Memory B cell (primary cell): ENCODE measurements at regions not wholly inside any gene's neighbourhood (a gene's known extent, or its start where the extent isn't known, plus 50 kb on each side); places are given as distances from the start of the nearest gene placed in this dataset.

Source experiments
- ATAC-seq: fragments of 150-1000 bp; cut with Tn5 transposase; 2 replicates; pipeline ENCODE4 v1.10.0; 2021; ENCODE audit warnings: low read depth, mild to moderate bottlenecking, moderate library complexity
- DNase-seq, 2 donors: peaks; one replicate each; pipeline ENCODE4 v3.0.0; 2022; ENCODE audit warnings: low spot score in 2 of 2
- H3K27ac Mint-ChIP-seq: one replicate; pipeline ENCODE4 v1.8.0; 2022; ENCODE audit warnings: mild to moderate bottlenecking, moderate library complexity, mixed read lengths
- H3K27me3 Mint-ChIP-seq: one replicate; pipeline ENCODE4 v1.8.0; 2022; ENCODE audit warnings: mixed read lengths
- H3K36me3 Mint-ChIP-seq: one replicate; pipeline ENCODE4 v1.8.0; 2022; ENCODE audit warnings: mild to moderate bottlenecking, mixed read lengths
- H3K4me1 Mint-ChIP-seq: one replicate; pipeline ENCODE4 v1.8.0; 2022; ENCODE audit warnings: mixed read lengths
- H3K4me3 Mint-ChIP-seq: one replicate; pipeline ENCODE4 v1.8.0; 2022; ENCODE audit warnings: mild to moderate bottlenecking, moderate library complexity, mixed read lengths
- H3K9me3 Mint-ChIP-seq: one replicate; pipeline ENCODE4 v1.8.0; 2022; ENCODE audit warnings: mixed read lengths

GRCh38 chr1:55700359-55701130 is 485.4 kb upstream of the USP24 start:
- DNase-seq (no peak), ATAC-seq (no peak)
- H3K36me3 Mint-ChIP-seq = no peaks in the 10 kb centered on the region
- no peak overlapping the region for H3K4me3 Mint-ChIP-seq
- H3K4me1 Mint-ChIP-seq = no peaks in the 10 kb centered on the region
- H3K27me3 Mint-ChIP-seq = peaks cover 1% of the 10 kb centered on the region
- H3K27ac Mint-ChIP-seq = no peak overlapping the region
- H3K9me3 Mint-ChIP-seq = no peaks in the 10 kb centered on the region

- ATAC-seq (no peak), DNase-seq (no peak)
- Mint-ChIP-seq H3K9me3 (no peaks in the 10 kb centered on the region), H3K4me1 (no peaks in the 10 kb centered on the region), H3K4me3 (no peak overlapping the region), H3K27ac (no peak overlapping the region), H3K27me3 (peaks cover 1% of the 10 kb centered on the region), H3K36me3 (no peaks in the 10 kb centered on the region)
Observed at GRCh38 chr1:55699228-55699627, 484.1 kb upstream of the USP24 start.

- Mint-ChIP-seq H3K36me3 (no peaks in the 10 kb centered on the region), H3K4me3 (no peak overlapping the region)
Observed at GRCh38 chr1:55697997-55698535, 482.9 kb upstream of the USP24 start.

GRCh38 chr1:55696891-55697290 is 481.7 kb upstream of the USP24 start:
- no peak overlapping the region for H3K27ac Mint-ChIP-seq
- peaks cover 3% of the 10 kb centered on the region for H3K27me3 Mint-ChIP-seq
- DNase-seq (no peak), ATAC-seq (no peak)
- H3K4me3 Mint-ChIP-seq = no peak overlapping the region
- H3K36me3 Mint-ChIP-seq = no peaks in the 10 kb centered on the region
- H3K9me3 Mint-ChIP-seq = no peaks in the 10 kb centered on the region
- no peaks in the 10 kb centered on the region for H3K4me1 Mint-ChIP-seq

More at GRCh38 chr1:55697997-55698535, 482.9 kb upstream of the USP24 start:
- no peak for ATAC-seq
- Mint-ChIP-seq H3K9me3 (no peaks in the 10 kb centered on the region), H3K27ac (no peak overlapping the region), H3K27me3 (peaks cover 3% of the 10 kb centered on the region), H3K4me1 (no peaks in the 10 kb centered on the region)
- no peak for DNase-seq

GRCh38 chr1:55696181-55696754 is 481.1 kb upstream of the USP24 start:
- H3K4me1 Mint-ChIP-seq = no peaks in the 10 kb centered on the region
- ATAC-seq (no peak), DNase-seq (no peak)
- no peak overlapping the region for H3K4me3 Mint-ChIP-seq
- H3K9me3 Mint-ChIP-seq = no peaks in the 10 kb centered on the region
- no peaks in the 10 kb centered on the region for H3K36me3 Mint-ChIP-seq
- H3K27me3 Mint-ChIP-seq = peaks cover 3% of the 10 kb centered on the region
- H3K27ac Mint-ChIP-seq = no peak overlapping the region

GRCh38 chr1:55695552-55695951 is 480.4 kb upstream of the USP24 start:
- ATAC-seq (no peak), DNase-seq (no peak)
- H3K27ac Mint-ChIP-seq = no peak overlapping the region

GRCh38 chr1:55695151-55695550 is 480.0 kb upstream of the USP24 start:
- H3K9me3 Mint-ChIP-seq = no peaks in the 10 kb centered on the region
- no peak overlapping the region for H3K4me3 Mint-ChIP-seq
- no peaks in the 10 kb centered on the region for H3K4me1 Mint-ChIP-seq
- H3K27me3 Mint-ChIP-seq = peaks cover 4% of the 10 kb centered on the region
- H3K36me3 Mint-ChIP-seq = no peaks in the 10 kb centered on the region
- no peak for DNase-seq
- ATAC-seq = no peak
- H3K27ac Mint-ChIP-seq = no peak overlapping the region

More at GRCh38 chr1:55695552-55695951, 480.4 kb upstream of the USP24 start:
- peaks cover 5% of the 10 kb centered on the region for H3K27me3 Mint-ChIP-seq
- no peak overlapping the region for H3K4me3 Mint-ChIP-seq
- no peaks in the 10 kb centered on the region for H3K4me1 Mint-ChIP-seq
- H3K36me3 Mint-ChIP-seq = no peaks in the 10 kb centered on the region
- H3K9me3 Mint-ChIP-seq = no peaks in the 10 kb centered on the region

GRCh38 chr1:55694310-55694801 is 479.2 kb upstream of the USP24 start:
- DNase-seq (no peak), ATAC-seq (no peak)
- H3K9me3 Mint-ChIP-seq = no peaks in the 10 kb centered on the region
- no peaks in the 10 kb centered on the region for H3K36me3 Mint-ChIP-seq
- no peak overlapping the region for H3K27ac Mint-ChIP-seq
- H3K27me3 Mint-ChIP-seq = peaks cover 4% of the 10 kb centered on the region
- H3K4me3 Mint-ChIP-seq = no peak overlapping the region
- H3K4me1 Mint-ChIP-seq = no peaks in the 10 kb centered on the region

- no peak for DNase-seq
- H3K27ac Mint-ChIP-seq = no peak overlapping the region
- H3K4me1 Mint-ChIP-seq = no peaks in the 10 kb centered on the region
- no peaks in the 10 kb centered on the region for H3K9me3 Mint-ChIP-seq
- H3K36me3 Mint-ChIP-seq = no peaks in the 10 kb centered on the region
- H3K4me3 Mint-ChIP-seq = no peak overlapping the region
- H3K27me3 Mint-ChIP-seq = peaks cover 9% of the 10 kb centered on the region
- ATAC-seq = no peak
Observed at GRCh38 chr1:55692726-55693125, 477.6 kb upstream of the USP24 start.

- H3K36me3 Mint-ChIP-seq = no peaks in the 10 kb centered on the region
- H3K4me1 Mint-ChIP-seq = no peaks in the 10 kb centered on the region
- DNase-seq = no peak
- peaks cover 17% of the 10 kb centered on the region for H3K27me3 Mint-ChIP-seq
- no peak overlapping the region for H3K4me3 Mint-ChIP-seq
- no peak overlapping the region for H3K27ac Mint-ChIP-seq
- ATAC-seq = no peak
- no peaks in the 10 kb centered on the region for H3K9me3 Mint-ChIP-seq
Observed at GRCh38 chr1:55690366-55690765, 475.2 kb upstream of the USP24 start.

- peaks cover 17% of the 10 kb centered on the region for H3K27me3 Mint-ChIP-seq
Observed at GRCh38 chr1:55689800-55690199, 474.6 kb upstream of the USP24 start.

GRCh38 chr1:55685560-55685959 is 470.4 kb upstream of the USP24 start:
- no peak overlapping the region for H3K27ac Mint-ChIP-seq
- peaks cover 3% of the 10 kb centered on the region for H3K9me3 Mint-ChIP-seq
- no peaks in the 10 kb centered on the region for H3K4me1 Mint-ChIP-seq
- DNase-seq (no peak), ATAC-seq (no peak)
- H3K4me3 Mint-ChIP-seq = no peak overlapping the region
- H3K36me3 Mint-ChIP-seq = no peaks in the 10 kb centered on the region
- peaks cover 17% of the 10 kb centered on the region for H3K27me3 Mint-ChIP-seq

More at GRCh38 chr1:55689800-55690199, 474.6 kb upstream of the USP24 start:
- H3K4me1 Mint-ChIP-seq = no peaks in the 10 kb centered on the region
- no peaks in the 10 kb centered on the region for H3K36me3 Mint-ChIP-seq
- DNase-seq = no peak
- H3K27ac Mint-ChIP-seq = no peak overlapping the region
- no peaks in the 10 kb centered on the region for H3K9me3 Mint-ChIP-seq
- no peak overlapping the region for H3K4me3 Mint-ChIP-seq
- no peak for ATAC-seq

GRCh38 chr1:55684131-55684650 is 469.0 kb upstream of the USP24 start:
- H3K4me1 Mint-ChIP-seq = no peaks in the 10 kb centered on the region
- DNase-seq = no peak
- no peak overlapping the region for H3K4me3 Mint-ChIP-seq
- no peak overlapping the region for H3K27ac Mint-ChIP-seq
- H3K27me3 Mint-ChIP-seq = peaks cover 16% of the 10 kb centered on the region
- no peak for ATAC-seq
- peaks cover 3% of the 10 kb centered on the region for H3K9me3 Mint-ChIP-seq
- no peaks in the 10 kb centered on the region for H3K36me3 Mint-ChIP-seq

- no peak for DNase-seq
- Mint-ChIP-seq H3K4me3 (no peak overlapping the region), H3K9me3 (peaks cover 3% of the 10 kb centered on the region), H3K27ac (no peak overlapping the region), H3K27me3 (peaks cover 14% of the 10 kb centered on the region), H3K4me1 (no peaks in the 10 kb centered on the region), H3K36me3 (no peaks in the 10 kb centered on the region)
- no peak for ATAC-seq
Observed at GRCh38 chr1:55682198-55682597, 467.0 kb upstream of the USP24 start.
